GM23338 (cell line): ENCODE measurements at regions not wholly inside any gene's neighbourhood (a gene's known extent, or its start where the extent isn't known, plus 50 kb on each side); places are given as distances from the start of the nearest gene placed in this dataset.

Experiments
- ATAC-seq: fragments of 200-7000 bp; cut with Tn5 transposase; 3 replicates; pipeline ENCODE4 v1.9.1; 2020
- DNase-seq: peaks from one replicate; pipeline ENCODE4 v3.0.0-alpha.2; 2015; ENCODE audit warnings: low spot score
- H2AFZ ChIP-seq: fragments of 200-600 bp; sonication (generic); 2 replicates; pipeline ENCODE4 v1.8.0; 2016; ENCODE audit warnings: antibody characterized with exemption, mild to moderate bottlenecking, moderate library complexity
- H3F3A ChIP-seq: fragments of 200-600 bp; sonication (generic); replicated peaks from 2 replicates; pipeline ENCODE4 v1.8.0; 2017; ENCODE audit warnings: antibody characterized with exemption, mixed run types, low read depth
- H3K27ac ChIP-seq: fragments of 200-600 bp; sonication (generic); 2 replicates; pipeline ENCODE4 v1.6.1; 2016; ENCODE audit warnings: low read depth
- H3K27me3 ChIP-seq: fragments of 200-600 bp; sonication (generic); 2 replicates; pipeline ENCODE4 v1.8.0; 2016; ENCODE audit warnings: mild to moderate bottlenecking, mixed run types, moderate library complexity; ENCODE audit not compliant: insufficient read depth
- H3K36me3 ChIP-seq: fragments of 200-600 bp; sonication (generic); 2 replicates; pipeline ENCODE4 v1.8.0; 2016; ENCODE audit warnings: mild to moderate bottlenecking; ENCODE audit not compliant: insufficient read depth
- H3K4me1 ChIP-seq: fragments of 200-600 bp; sonication (generic); 2 replicates; pipeline ENCODE4 v1.8.0; 2016; ENCODE audit warnings: mild to moderate bottlenecking, moderate library complexity; ENCODE audit not compliant: insufficient read depth
- H3K4me2 ChIP-seq: fragments of 200-600 bp; sonication (generic); 2 replicates; pipeline ENCODE4 v1.7.1; 2017; ENCODE audit warnings: mixed run types
- H3K4me3 ChIP-seq: fragments of 200-600 bp; sonication (generic); 2 replicates; pipeline ENCODE4 v1.6.1; 2016; ENCODE audit warnings: mixed run types
- H3K79me2 ChIP-seq: fragments of 200-600 bp; sonication (generic); replicated peaks from 2 replicates; pipeline ENCODE4 v1.8.0; 2017; ENCODE audit warnings: mild to moderate bottlenecking; ENCODE audit not compliant: insufficient read depth
- H3K9me2 ChIP-seq: fragments of 200-600 bp; sonication (generic); 2 replicates; pipeline ENCODE4 v1.8.0; 2017; ENCODE audit not compliant: insufficient read depth
- H4K20me1 ChIP-seq: fragments of 200-600 bp; sonication (generic); replicated peaks from 2 replicates; pipeline ENCODE4 v1.8.0; 2017; ENCODE audit warnings: mild to moderate bottlenecking; ENCODE audit not compliant: insufficient read depth
- H3K27ac Mint-ChIP-seq: 2 replicates; pipeline ENCODE4 v1.8.0; 2020; ENCODE audit warnings: inconsistent platforms, mild to moderate bottlenecking, moderate library complexity, mixed read lengths
- H3K27me3 Mint-ChIP-seq: 3 replicates; pipeline ENCODE4 v1.8.0; 2022; ENCODE audit warnings: low read depth, mild to moderate bottlenecking, moderate library complexity, mixed read lengths, inconsistent platforms; ENCODE audit not compliant: insufficient read depth, poor library complexity
- H3K36me3 Mint-ChIP-seq: 3 replicates; pipeline ENCODE4 v1.8.0; 2021; ENCODE audit warnings: low read depth, mild to moderate bottlenecking, inconsistent platforms, moderate library complexity, mixed read lengths
- H3K4me1 Mint-ChIP-seq: 3 replicates; pipeline ENCODE4 v1.8.0; 2020; ENCODE audit warnings: mild to moderate bottlenecking, inconsistent platforms, mixed read lengths
- H3K4me3 Mint-ChIP-seq: 3 replicates; pipeline ENCODE4 v1.8.0; 2021; ENCODE audit warnings: moderate library complexity, mild to moderate bottlenecking, inconsistent platforms, mixed read lengths
- H3K9me3 Mint-ChIP-seq: 3 replicates; pipeline ENCODE4 v1.8.0; 2020; ENCODE audit warnings: moderate library complexity, mild to moderate bottlenecking, inconsistent platforms, mixed read lengths
- CREB1 ChIP-seq: fragments of 250-450 bp; sonication (Bioruptor Pico); IDR thresholded peaks from 2 replicates; pipeline ENCODE4 v1.5.0; 2020; ENCODE audit warnings: low read depth, mild to moderate bottlenecking, moderate library complexity
- CTCF ChIP-seq, 2 experiments: fragments of 200-600 bp in 1 of 2; sonication (generic) in 1 of 2; conservative IDR thresholded peaks; 2 replicates each; pipeline versions ENCODE4 v1.5.1 to v1.6.1; 2016 to 2017; ENCODE audit warnings: antibody characterized with exemption in 2 of 2, low read depth in 2 of 2, mild to moderate bottlenecking in 2 of 2, moderate library complexity in 1 of 2
- ETS1 ChIP-seq: IDR thresholded peaks from 2 replicates; pipeline ENCODE4 v1.6.1; 2016; ENCODE audit warnings: antibody characterized with exemption
- EZH2 ChIP-seq: fragments of 200-600 bp; sonication (generic); IDR thresholded peaks from one replicate; pipeline ENCODE4 v1.8.0; 2017; ENCODE audit warnings: antibody characterized with exemption, mild to moderate bottlenecking, low read depth; ENCODE audit not compliant: unreplicated experiment
- EZH2phosphoT487 ChIP-seq: fragments of 200-600 bp; sonication (generic); IDR thresholded peaks from one replicate; pipeline ENCODE4 v1.8.1; 2018; ENCODE audit warnings: antibody characterized with exemption; ENCODE audit not compliant: unreplicated experiment
- JUNB ChIP-seq: IDR thresholded peaks from one replicate; pipeline ENCODE4 v1.6.1; 2016; ENCODE audit warnings: antibody characterized with exemption; ENCODE audit not compliant: unreplicated experiment
- NANOG ChIP-seq: IDR thresholded peaks from 2 replicates; pipeline ENCODE4 v1.6.1; 2016; ENCODE audit warnings: antibody characterized with exemption, borderline replicate concordance
- POLR2AphosphoS5 ChIP-seq: IDR thresholded peaks from 2 replicates; pipeline ENCODE4 v1.6.1; 2016; ENCODE audit warnings: antibody characterized with exemption, low read depth
- STAT1 ChIP-seq: IDR thresholded peaks from one replicate; pipeline ENCODE4 v1.6.1; 2016; ENCODE audit warnings: antibody characterized with exemption; ENCODE audit not compliant: unreplicated experiment
- ZNF331 ChIP-seq: fragments of 250-450 bp; sonication (Bioruptor Pico); IDR thresholded peaks from 2 replicates; pipeline ENCODE4 v1.5.0; 2020; ENCODE audit warnings: low read depth, mild to moderate bottlenecking, moderate library complexity
- ZNF462 ChIP-seq: fragments of 250-450 bp; sonication (Bioruptor Pico); IDR thresholded peaks from 2 replicates; pipeline ENCODE4 v1.5.0; 2020; ENCODE audit warnings: mild to moderate bottlenecking, moderate library complexity

GRCh38 chr4:180655886-180656285 lies 1587.3 kb upstream of the TENM3 start (continued):
- TF ChIP-seq CTCF (conservative IDR thresholded peaks at IDR 0.05; ENCODE audit: low read depth in 2 of 2), result no peak
- TF ChIP-seq JUNB, result no peak
- no peak for TF ChIP-seq NANOG

- Histone ChIP-seq H3K4me3 (no peak overlapping the region), H3F3A (no peaks in the 10 kb centered on the region), H3K4me2 (no peak overlapping the region), H3K9me2 (0 out of 2 replicates have a peak, but pooled peaks cover 4% of the 10 kb centered on the region), H3K27me3 (no peaks in the 10 kb centered on the region), H3K27ac (no peak overlapping the region), H3K36me3 (no peaks in the 10 kb centered on the region), H4K20me1 (no peaks in the 10 kb centered on the region), H2AFZ (no peak overlapping the region), H3K4me1 (no peaks in the 10 kb centered on the region), H3K79me2 (no peaks in the 10 kb centered on the region)
- Mint-ChIP-seq H3K27ac (no peak overlapping the region), H3K27me3 (no peaks in the 10 kb centered on the region), H3K4me3 (no peak overlapping the region), H3K9me3 (no peaks in the 10 kb centered on the region), H3K36me3 (no peaks in the 10 kb centered on the region), H3K4me1 (no peaks in the 10 kb centered on the region)
- DNase-seq (no peak), ATAC-seq (no peak)
- TF ChIP-seq ZNF462 (CRISPR knock-in tag) (no peak), EZH2phosphoT487 (no peak), ETS1 (no peak), EZH2 (no peak), CTCF (conservative IDR thresholded peaks at IDR 0.05; ENCODE audit: low read depth in 2 of 2) (no peak), POLR2AphosphoS5 (no peak), CREB1 (no peak), ZNF331 (CRISPR knock-in tag) (no peak), JUNB (no peak), STAT1 (no peak)
Observed at GRCh38 chr4:180657881-180658280, 1585.3 kb upstream of the TENM3 start.
